Progenitor cell of endocrine pancreas (in vitro differentiated cells): ENCODE measurements at regions not wholly inside any gene's neighbourhood (a gene's known extent, or its start where the extent isn't known, plus 50 kb on each side); places are given as distances from the start of the nearest gene placed in this dataset.

ENCODE experiments used
- DNase-seq: peaks from one replicate; pipeline ENCODE4 v3.0.0; 2021; ENCODE audit warnings: low spot score; ENCODE audit not compliant: unreplicated experiment
- H3K27ac Mint-ChIP-seq: 2 replicates; pipeline ENCODE4 v1.8.0; 2021; ENCODE audit warnings: mild to moderate bottlenecking, moderate library complexity, mixed read lengths
- H3K27me3 Mint-ChIP-seq: 2 replicates; pipeline ENCODE4 v1.8.0; 2021; ENCODE audit warnings: mixed read lengths
- H3K36me3 Mint-ChIP-seq: 2 replicates; pipeline ENCODE4 v1.8.0; 2022; ENCODE audit warnings: mixed read lengths; ENCODE audit not compliant: insufficient read depth
- H3K4me1 Mint-ChIP-seq: 2 replicates; pipeline ENCODE4 v1.8.0; 2021; ENCODE audit warnings: low read depth, mixed read lengths
- H3K4me3 Mint-ChIP-seq: 2 replicates; pipeline ENCODE4 v1.8.0; 2021; ENCODE audit warnings: low read depth, mild to moderate bottlenecking, moderate library complexity, mixed read lengths
- H3K9me3 Mint-ChIP-seq: 2 replicates; pipeline ENCODE4 v1.8.0; 2021; ENCODE audit warnings: low read depth, mixed read lengths
- TF ChIP-seq, protein P1 (sequence below): fragments of 200-600 bp; sonication (generic); IDR thresholded peaks from one replicate; pipeline ENCODE4 v1.5.0; 2021; ENCODE audit warnings: antibody characterized with exemption, mild to moderate bottlenecking; ENCODE audit not compliant: unreplicated experiment

DNA sequence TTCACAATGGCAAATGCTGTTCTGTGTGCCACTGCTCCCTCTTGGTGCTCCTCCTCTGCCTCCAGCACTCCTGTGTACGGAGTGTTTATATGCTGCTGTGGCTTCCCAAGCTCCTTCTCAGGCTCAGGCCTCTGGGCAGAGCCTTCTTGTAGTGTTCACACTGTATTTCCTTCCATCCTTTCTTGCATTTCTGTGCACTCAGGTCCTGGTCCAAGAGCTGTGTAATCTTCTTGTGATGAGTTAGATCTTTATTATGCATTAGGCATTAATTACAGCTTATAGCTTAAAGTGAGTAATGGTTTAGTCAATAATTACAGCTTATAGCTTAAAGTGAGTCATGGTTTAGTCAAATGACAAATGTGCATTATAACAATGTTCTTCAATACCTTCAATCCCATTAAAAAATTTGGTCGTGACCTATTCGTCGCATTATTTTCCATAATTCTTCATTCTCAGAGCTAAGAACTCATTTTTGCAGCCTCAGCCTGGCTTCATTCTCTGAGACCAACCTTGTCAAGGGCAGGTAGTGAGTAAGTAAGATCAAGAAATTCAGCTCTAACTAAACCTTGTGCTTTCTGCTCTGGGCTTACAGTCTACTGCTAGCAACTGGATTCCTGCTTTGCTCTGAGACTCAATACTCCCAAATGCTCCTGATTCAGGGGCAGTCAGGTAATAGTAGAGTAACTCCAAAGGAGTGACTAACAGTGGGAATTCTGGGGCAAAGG lies 154.5 kb upstream of the SPAG17 start:
- no peak overlapping the region for H3K27ac Mint-ChIP-seq
- TF ChIP-seq, protein P1, sequence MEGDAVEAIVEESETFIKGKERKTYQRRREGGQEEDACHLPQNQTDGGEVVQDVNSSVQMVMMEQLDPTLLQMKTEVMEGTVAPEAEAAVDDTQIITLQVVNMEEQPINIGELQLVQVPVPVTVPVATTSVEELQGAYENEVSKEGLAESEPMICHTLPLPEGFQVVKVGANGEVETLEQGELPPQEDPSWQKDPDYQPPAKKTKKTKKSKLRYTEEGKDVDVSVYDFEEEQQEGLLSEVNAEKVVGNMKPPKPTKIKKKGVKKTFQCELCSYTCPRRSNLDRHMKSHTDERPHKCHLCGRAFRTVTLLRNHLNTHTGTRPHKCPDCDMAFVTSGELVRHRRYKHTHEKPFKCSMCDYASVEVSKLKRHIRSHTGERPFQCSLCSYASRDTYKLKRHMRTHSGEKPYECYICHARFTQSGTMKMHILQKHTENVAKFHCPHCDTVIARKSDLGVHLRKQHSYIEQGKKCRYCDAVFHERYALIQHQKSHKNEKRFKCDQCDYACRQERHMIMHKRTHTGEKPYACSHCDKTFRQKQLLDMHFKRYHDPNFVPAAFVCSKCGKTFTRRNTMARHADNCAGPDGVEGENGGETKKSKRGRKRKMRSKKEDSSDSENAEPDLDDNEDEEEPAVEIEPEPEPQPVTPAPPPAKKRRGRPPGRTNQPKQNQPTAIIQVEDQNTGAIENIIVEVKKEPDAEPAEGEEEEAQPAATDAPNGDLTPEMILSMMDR: no peak
- H3K36me3 Mint-ChIP-seq: no peaks in the 10 kb centered on the region
- H3K4me1 Mint-ChIP-seq: peaks cover 3% of the 10 kb centered on the region
- peaks cover 11% of the 10 kb centered on the region for H3K27me3 Mint-ChIP-seq
- DNase-seq: no peak
- H3K4me3 Mint-ChIP-seq: no peak overlapping the region
- no peaks in the 10 kb centered on the region for H3K9me3 Mint-ChIP-seq

DNA sequence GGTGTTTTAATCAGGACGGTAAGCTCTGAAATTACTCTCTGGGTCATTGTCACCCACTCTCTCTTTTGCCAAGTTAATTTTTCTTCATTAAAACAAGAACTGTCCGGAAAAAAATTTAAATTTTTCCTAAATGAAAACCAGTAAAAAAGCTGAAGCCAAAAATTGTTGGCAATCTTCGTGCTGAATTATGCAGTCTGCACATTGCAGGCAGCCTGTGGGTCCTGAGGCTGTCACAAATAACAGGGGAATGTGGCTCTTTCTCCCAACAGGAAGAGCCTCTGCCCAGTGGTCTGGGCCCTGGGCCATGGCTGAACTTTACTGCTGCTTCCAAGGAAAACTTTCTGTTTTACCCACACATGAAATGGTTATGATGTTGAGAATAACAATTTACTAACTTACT lies 153.9 kb upstream of the SPAG17 start:
- H3K9me3 Mint-ChIP-seq: no peaks in the 10 kb centered on the region
- no peak for DNase-seq
- peaks cover 3% of the 10 kb centered on the region for H3K4me1 Mint-ChIP-seq
- H3K4me3 Mint-ChIP-seq: no peak overlapping the region
- H3K27me3 Mint-ChIP-seq: peaks cover 11% of the 10 kb centered on the region
- no peaks in the 10 kb centered on the region for H3K36me3 Mint-ChIP-seq
- TF ChIP-seq, protein P1: no peak
- no peak overlapping the region for H3K27ac Mint-ChIP-seq

DNA sequence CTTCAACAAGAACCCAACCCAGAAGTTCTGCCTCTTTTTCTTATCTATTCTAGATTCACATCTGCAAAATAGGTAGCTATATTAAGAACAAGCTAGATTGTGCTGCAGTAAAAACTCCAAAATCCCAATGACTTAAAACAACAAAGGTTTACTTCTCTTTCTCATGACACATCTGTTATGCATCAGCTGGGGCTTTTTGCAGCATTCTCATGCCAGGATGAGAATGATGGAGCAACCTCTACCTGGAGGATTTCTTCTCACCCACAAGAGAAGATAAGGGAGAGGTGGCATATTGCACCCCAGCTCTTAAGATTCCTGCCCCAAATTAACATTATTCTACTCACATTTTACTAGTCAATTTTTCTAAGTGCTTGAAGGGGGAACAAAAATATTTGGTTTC lies 152.3 kb upstream of the SPAG17 start:
- Mint-ChIP-seq H3K27ac (no peak overlapping the region), H3K9me3 (no peaks in the 10 kb centered on the region), H3K4me3 (no peak overlapping the region), H3K36me3 (no peaks in the 10 kb centered on the region), H3K4me1 (peaks cover 3% of the 10 kb centered on the region), H3K27me3 (peaks cover 16% of the 10 kb centered on the region)
- DNase-seq: no peak
- TF ChIP-seq, protein P1: no peak

DNA sequence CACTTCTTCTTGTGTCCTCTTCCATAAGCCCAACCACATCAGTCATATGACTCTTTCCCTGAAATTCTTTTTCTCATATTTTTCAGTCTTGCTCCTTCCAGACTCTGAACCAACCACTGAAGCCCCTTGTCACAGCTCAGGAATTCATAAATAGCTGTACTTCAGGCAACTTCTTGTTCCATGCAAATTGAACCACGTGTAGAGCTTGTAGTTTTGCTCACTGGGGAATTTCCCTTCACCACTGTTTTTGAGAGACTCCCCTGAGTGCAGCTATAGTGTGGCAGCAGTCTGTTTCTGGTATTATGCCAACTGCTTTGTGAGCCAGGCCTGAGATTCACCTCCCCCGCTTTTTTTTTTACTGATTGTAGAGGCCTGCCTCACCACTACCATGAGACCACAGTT lies 150.3 kb upstream of the SPAG17 start:
- Mint-ChIP-seq H3K9me3 (no peaks in the 10 kb centered on the region), H3K36me3 (no peaks in the 10 kb centered on the region), H3K27me3 (peaks cover 24% of the 10 kb centered on the region), H3K4me1 (no peaks in the 10 kb centered on the region), H3K4me3 (no peak overlapping the region), H3K27ac (no peak overlapping the region)
- DNase-seq: no peak
- TF ChIP-seq, protein P1: no peak

DNA sequence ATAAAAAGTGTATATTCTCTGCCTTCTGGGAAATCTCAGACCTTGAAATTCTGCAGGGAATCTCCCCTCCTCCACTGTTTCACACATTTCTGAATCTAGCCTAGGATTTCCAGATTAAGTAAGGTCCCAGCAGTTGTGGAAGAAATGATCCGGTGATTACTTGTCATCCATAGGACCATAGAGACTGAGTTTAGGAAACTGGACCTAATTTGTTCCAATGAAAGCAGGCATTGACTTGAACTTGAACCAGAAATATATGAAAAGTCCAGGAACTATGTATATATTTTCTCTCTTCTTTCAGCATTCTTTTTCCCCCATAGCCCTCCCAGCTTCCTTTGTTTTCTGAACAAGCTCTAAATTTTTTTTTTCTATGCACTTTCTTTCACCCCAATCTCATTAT lies 149.5 kb upstream of the SPAG17 start:
- no peak for DNase-seq
- no peak overlapping the region for H3K4me3 Mint-ChIP-seq
- no peaks in the 10 kb centered on the region for H3K36me3 Mint-ChIP-seq
- peaks cover 27% of the 10 kb centered on the region for H3K27me3 Mint-ChIP-seq
- TF ChIP-seq, protein P1: no peak
- no peaks in the 10 kb centered on the region for H3K4me1 Mint-ChIP-seq
- no peak overlapping the region for H3K27ac Mint-ChIP-seq
- H3K9me3 Mint-ChIP-seq: no peaks in the 10 kb centered on the region
